LNCaP clone FGC (cell line): ENCODE measurements at regions not wholly inside any gene's neighbourhood (a gene's known extent, or its start where the extent isn't known, plus 50 kb on each side); places are given as distances from the start of the nearest gene placed in this dataset.

Experiments used
- DNase-seq: peaks from one replicate; pipeline ENCODE4 v3.0.0-alpha.2; 2011; ENCODE audit warnings: low read depth
- H3K4me3 ChIP-seq: 2 replicates; pipeline ENCODE4 v1.5.1; 2011; ENCODE audit warnings: mild to moderate bottlenecking, low read depth, low read length, control low read depth
- CTCF ChIP-seq: IDR thresholded peaks from 2 replicates; pipeline ENCODE4 v1.5.1; 2012; ENCODE audit warnings: mild to moderate bottlenecking; ENCODE audit not compliant: control insufficient read depth, insufficient read depth; ENCODE audit errors: extremely low read depth

- no peak for TF ChIP-seq CTCF
- DNase-seq = no peak
- H3K4me3 ChIP-seq = no peak overlapping the region
Observed at GRCh38 chr5:159785656-159786055, 130.6 kb upstream of the ADRA1B start.

- TF ChIP-seq CTCF = no peak
- DNase-seq = no peak
Observed at GRCh38 chr5:159786201-159786600, 130.1 kb upstream of the ADRA1B start.

GRCh38 chr5:159786901-159787691, 129.2 kb upstream of the ADRA1B start:
- TF ChIP-seq CTCF = no peak
- no peak overlapping the region for H3K4me3 ChIP-seq
- DNase-seq = no peak

More at GRCh38 chr5:159786201-159786600, 130.1 kb upstream of the ADRA1B start:
- no peak overlapping the region for H3K4me3 ChIP-seq

- DNase-seq = no peak
- TF ChIP-seq CTCF = no peak
- no peak overlapping the region for H3K4me3 ChIP-seq
Observed at GRCh38 chr5:159787837-159788236, 128.4 kb upstream of the ADRA1B start.

GRCh38 chr5:159788835-159789331, 127.4 kb upstream of the ADRA1B start:
- no peak for TF ChIP-seq CTCF
- DNase-seq = no peak
- H3K4me3 ChIP-seq = no peak overlapping the region

DNA sequence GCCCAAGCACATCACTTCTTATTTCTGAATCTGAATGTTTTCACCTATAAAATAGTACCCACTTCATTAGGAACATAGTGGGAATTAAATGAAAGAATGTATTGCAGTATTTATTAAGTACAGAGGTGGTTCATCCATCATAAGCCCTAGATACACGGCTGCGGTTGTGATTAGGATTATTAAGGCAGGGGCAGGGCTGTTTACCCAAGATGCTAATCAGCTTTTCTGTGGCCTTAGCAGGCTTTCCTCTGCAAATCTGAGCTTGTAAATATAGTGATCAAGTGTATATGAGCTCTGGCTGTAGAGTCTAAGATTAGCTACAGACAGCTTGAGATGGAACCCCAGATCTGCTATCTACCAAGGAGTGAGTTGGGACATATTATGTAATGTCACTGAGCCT, 124.1 kb upstream of the ADRA1B start:
- no peak for TF ChIP-seq CTCF
- H3K4me3 ChIP-seq = no peak overlapping the region
- no peak for DNase-seq
